GM12864 (cell line): ENCODE measurements at regions not wholly inside any gene's neighbourhood (a gene's known extent, or its start where the extent isn't known, plus 50 kb on each side); places are given as distances from the start of the nearest gene placed in this dataset.
A peak's percentile ranks its signal among the peaks of the same experiment; 100 is the strongest.

Source experiments
- DNase-seq: peaks from one replicate; pipeline ENCODE4 v3.0.0-alpha.2; 2011; ENCODE audit warnings: low read depth
- H3K4me3 ChIP-seq: 2 replicates; pipeline ENCODE4 v1.5.1; 2011; ENCODE audit warnings: mild to moderate bottlenecking, low read depth, low read length, control low read depth
- CTCF ChIP-seq: IDR thresholded peaks from 2 replicates; pipeline ENCODE4 v1.5.1; 2011; ENCODE audit warnings: low read depth, mild to moderate bottlenecking, moderate library complexity, low read length, control low read depth, inconsistent platforms; ENCODE audit errors: missing control alignments

- no peak for DNase-seq
- no peak overlapping the region for H3K4me3 ChIP-seq
- TF ChIP-seq CTCF: no peak
Observed at GRCh38 chr3:190252080-190252479, 70.2 kb downstream of the CLDN1 start.

DNA sequence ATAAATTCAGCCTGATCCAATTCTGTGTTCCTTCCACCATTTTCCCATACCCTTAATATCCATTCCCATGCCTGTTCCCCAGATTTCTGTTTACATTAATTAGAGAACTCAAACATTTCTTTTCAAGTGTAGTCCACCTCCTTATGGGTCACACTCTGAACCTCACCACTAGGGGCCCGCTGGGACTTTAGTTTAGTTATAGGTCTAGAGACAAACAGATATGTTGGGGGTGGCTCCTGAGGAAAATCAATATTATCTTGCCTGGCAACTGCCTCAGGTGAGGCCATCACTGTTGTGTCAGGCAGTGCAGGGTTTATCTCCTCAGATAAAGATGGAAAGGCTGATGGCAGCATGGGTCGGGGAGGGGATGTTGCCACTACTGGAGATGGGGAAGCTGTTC lies 72.8 kb downstream of the CLDN1 start:
- no peak overlapping the region for H3K4me3 ChIP-seq
- TF ChIP-seq CTCF: peak; percentile 20
- DNase-seq: no peak

DNA sequence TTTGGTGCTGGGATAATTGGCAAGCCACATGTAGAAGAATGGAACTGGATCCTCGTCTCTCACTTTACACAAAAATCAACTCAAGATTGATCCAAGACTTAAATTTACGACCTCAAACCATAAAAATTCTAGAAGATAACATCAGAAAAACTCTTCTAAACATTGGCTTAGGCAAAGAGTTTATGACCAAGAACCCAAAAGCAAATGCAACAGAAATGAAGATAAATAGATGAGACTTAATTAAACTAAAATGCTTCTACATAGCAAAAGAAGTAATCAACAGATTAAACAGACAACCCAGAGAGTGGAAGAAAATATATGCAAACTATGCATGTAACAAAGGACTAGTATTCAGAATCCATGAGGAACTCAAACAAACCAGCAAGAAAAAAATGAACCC lies 80.1 kb downstream of the CLDN1 start:
- TF ChIP-seq CTCF: no peak
- no peak overlapping the region for H3K4me3 ChIP-seq
- no peak for DNase-seq

GRCh38 chr3:190239325-190239724 lies 82.9 kb downstream of the CLDN1 start:
- H3K4me3 ChIP-seq: no peak overlapping the region

GRCh38 chr3:190238871-190239270 lies 83.4 kb downstream of the CLDN1 start:
- no peak for DNase-seq
- TF ChIP-seq CTCF: no peak
- H3K4me3 ChIP-seq: no peak overlapping the region

More at GRCh38 chr3:190239325-190239724, 82.9 kb downstream of the CLDN1 start:
- TF ChIP-seq CTCF: no peak
- DNase-seq: no peak

DNA sequence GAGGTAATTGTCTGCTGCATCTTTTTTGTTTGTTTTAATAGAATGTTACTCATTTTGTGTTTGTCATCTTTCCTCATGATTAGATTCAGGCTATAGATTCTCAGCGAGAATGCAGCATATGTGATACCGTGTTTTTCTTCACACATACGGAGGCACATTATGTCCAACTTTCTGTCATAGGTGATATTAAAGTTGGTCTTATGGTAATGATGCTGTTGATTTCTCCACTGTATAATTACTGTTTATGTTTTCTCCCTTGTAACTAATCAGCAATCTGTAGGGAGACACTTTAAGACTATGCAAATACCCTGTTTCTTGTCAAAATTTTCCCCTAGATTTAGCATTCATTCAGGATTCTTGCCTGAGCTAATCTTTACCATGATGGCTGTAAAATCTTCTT lies 87.6 kb downstream of the CLDN1 start:
- no peak for TF ChIP-seq CTCF
- no peak overlapping the region for H3K4me3 ChIP-seq
- no peak for DNase-seq

- peak; percentile 27 for DNase-seq
- no peak for TF ChIP-seq CTCF
- no peak overlapping the region for H3K4me3 ChIP-seq
Observed at GRCh38 chr3:190229632-190230424, 92.4 kb downstream of the CLDN1 start.
